NT2/D1 (cell line): ENCODE measurements at regions not wholly inside any gene's neighbourhood (a gene's known extent, or its start where the extent isn't known, plus 50 kb on each side); places are given as distances from the start of the nearest gene placed in this dataset.

Source experiments
- DNase-seq: peaks from one replicate; pipeline ENCODE4 v3.0.0-alpha.2; 2011; ENCODE audit warnings: low read depth, low spot score
- H3K27me3 ChIP-seq: 2 replicates; pipeline ENCODE4 v1.6.0; 2011; ENCODE audit warnings: mild to moderate bottlenecking; ENCODE audit not compliant: insufficient read length, insufficient read depth
- H3K36me3 ChIP-seq: 2 replicates; pipeline ENCODE4 v1.6.1; 2011; ENCODE audit warnings: mild to moderate bottlenecking, low read length, mixed read lengths; ENCODE audit not compliant: insufficient read depth, insufficient read length
- H3K4me1 ChIP-seq: 2 replicates; pipeline ENCODE4 v1.5.1; 2011; ENCODE audit not compliant: insufficient read depth, insufficient read length
- H3K4me3 ChIP-seq: 2 replicates; pipeline ENCODE4 v1.5.1; 2011; ENCODE audit warnings: low read depth; ENCODE audit not compliant: insufficient read length
- H3K9ac ChIP-seq: 2 replicates; pipeline ENCODE4 v1.6.0; 2011; ENCODE audit warnings: low read depth; ENCODE audit not compliant: insufficient read length
- H3K9me3 ChIP-seq: 2 replicates; pipeline ENCODE4 v1.5.1; 2011; ENCODE audit warnings: mild to moderate bottlenecking, low read length; ENCODE audit not compliant: insufficient read depth
- SUZ12 ChIP-seq: IDR thresholded peaks from 2 replicates; pipeline ENCODE4 v1.6.1; 2011; ENCODE audit not compliant: insufficient read length, insufficient read depth; ENCODE audit errors: extremely low read depth
- YY1 ChIP-seq: IDR thresholded peaks from 2 replicates; pipeline ENCODE4 v1.6.1; 2011; ENCODE audit not compliant: insufficient read length, insufficient read depth
- ZNF274 ChIP-seq: IDR thresholded peaks from 2 replicates; pipeline ENCODE4 v1.6.1; 2011; ENCODE audit warnings: mild to moderate bottlenecking, low read depth, low read length

DNA sequence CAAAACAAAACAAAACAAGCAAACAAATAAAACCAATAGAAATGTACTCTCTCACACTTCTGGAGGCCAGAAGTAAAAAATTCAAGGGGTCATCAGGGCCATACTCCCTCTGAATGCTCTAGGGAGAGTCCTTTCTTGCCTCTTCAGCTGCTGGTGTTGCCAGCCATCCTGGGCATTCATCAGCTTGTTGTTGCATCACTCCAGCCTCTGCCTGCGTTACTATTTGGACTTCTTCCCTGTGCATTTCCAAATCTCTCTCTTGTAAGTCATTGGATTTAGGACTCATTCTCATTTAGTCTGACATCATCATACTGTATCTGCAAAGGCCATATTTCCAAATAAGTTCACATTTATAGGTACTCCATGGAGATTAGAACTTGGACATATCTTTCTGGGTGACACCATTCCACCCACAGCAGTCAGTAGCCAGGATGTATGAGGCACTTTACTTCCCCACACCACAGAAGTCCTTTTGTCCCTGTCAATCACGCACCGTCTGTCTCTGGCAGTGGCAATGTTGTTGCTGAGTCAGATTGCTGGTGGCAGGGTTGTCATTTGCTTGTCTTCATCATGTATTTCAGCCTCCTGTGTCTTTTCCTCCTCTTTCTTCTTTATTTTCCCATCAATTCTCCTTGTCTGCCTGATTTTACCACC, 151.0 kb upstream of the KCNJ6 start:
- DNase-seq = no peak
- H3K9ac ChIP-seq = no peak overlapping the region
- no peak overlapping the region for H3K4me3 ChIP-seq
- H3K27me3 ChIP-seq = no peaks in the 10 kb centered on the region
- TF ChIP-seq YY1 = no peak
- TF ChIP-seq ZNF274 = no peak
- TF ChIP-seq SUZ12 = no peak
- no peaks in the 10 kb centered on the region for H3K36me3 ChIP-seq
- no peaks in the 10 kb centered on the region for H3K9me3 ChIP-seq
- H3K4me1 ChIP-seq = no peaks in the 10 kb centered on the region

DNA sequence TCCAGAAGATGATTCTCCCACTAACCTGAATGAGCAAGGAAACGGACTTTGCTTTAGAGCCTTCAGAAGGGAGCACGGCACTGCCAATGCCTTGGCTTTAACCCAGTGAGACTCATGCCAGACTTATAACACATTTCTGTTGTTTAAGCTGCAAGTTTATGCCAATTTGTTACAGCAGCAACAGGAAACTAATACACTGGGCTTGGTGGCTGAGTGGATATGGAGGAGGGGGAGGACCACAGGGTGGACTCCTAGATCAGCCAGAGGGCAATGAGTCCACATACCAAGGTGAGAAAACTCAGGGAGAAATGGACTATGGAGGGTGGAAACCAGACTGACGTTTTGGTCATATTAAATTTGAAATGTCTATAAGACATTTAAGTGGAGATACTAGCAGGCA, 156.2 kb upstream of the KCNJ6 start:
- DNase-seq = no peak

GRCh38 chr21:38075833-38076587, 159.8 kb upstream of the KCNJ6 start:
- TF ChIP-seq YY1 = no peak
- no peak for TF ChIP-seq SUZ12
- TF ChIP-seq ZNF274 = no peak
- no peaks in the 10 kb centered on the region for H3K36me3 ChIP-seq
- no peak overlapping the region for H3K9ac ChIP-seq
- H3K27me3 ChIP-seq = no peaks in the 10 kb centered on the region
- H3K9me3 ChIP-seq = 0 out of 2 replicates have a peak, but pooled peaks cover 3% of the 10 kb centered on the region
- no peaks in the 10 kb centered on the region for H3K4me1 ChIP-seq
- DNase-seq = no peak
- H3K4me3 ChIP-seq = no peak overlapping the region

More for the DNA sequence above, 156.2 kb upstream of the KCNJ6 start:
- Histone ChIP-seq H3K4me1 (no peaks in the 10 kb centered on the region), H3K9ac (no peak overlapping the region), H3K36me3 (no peaks in the 10 kb centered on the region), H3K4me3 (no peak overlapping the region), H3K27me3 (no peaks in the 10 kb centered on the region), H3K9me3 (0 out of 2 replicates have a peak, but pooled peaks cover 3% of the 10 kb centered on the region)
- TF ChIP-seq ZNF274 (no peak), YY1 (no peak), SUZ12 (no peak)

- H3K4me3 ChIP-seq = no peak overlapping the region
- H3K4me1 ChIP-seq = no peaks in the 10 kb centered on the region
- DNase-seq = no peak
- H3K27me3 ChIP-seq = no peaks in the 10 kb centered on the region
- no peak overlapping the region for H3K9ac ChIP-seq
- 0 out of 2 replicates have a peak, but pooled peaks cover under 1% of the 10 kb centered on the region for H3K9me3 ChIP-seq
- no peaks in the 10 kb centered on the region for H3K36me3 ChIP-seq
- TF ChIP-seq SUZ12 = no peak
- TF ChIP-seq YY1 = no peak
- no peak for TF ChIP-seq ZNF274
These were observed 161.3 kb upstream of the KCNJ6 start for GRCh38 chr21:38077569-38077968.

DNA sequence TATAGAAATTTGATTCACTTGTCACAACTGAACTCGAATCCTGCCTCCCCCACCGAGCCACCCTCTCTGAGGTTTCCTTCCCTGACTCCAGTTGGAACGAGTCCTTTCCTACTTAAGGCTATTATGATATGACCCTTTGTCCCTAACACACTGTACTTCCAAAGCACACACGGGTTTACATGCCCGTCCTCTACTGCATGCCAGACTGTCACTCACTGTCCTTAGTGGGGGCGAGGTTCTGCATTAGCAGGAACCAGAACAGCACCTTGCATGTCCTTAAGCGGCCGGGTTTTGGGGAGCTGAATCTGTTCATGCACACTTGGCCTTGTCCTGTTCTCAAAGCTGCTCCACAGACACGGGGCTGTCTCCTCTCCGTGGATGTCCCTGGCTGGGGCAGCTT, 164.6 kb upstream of the KCNJ6 start:
- Histone ChIP-seq H3K4me1 (no peaks in the 10 kb centered on the region), H3K4me3 (no peak overlapping the region), H3K9me3 (no peaks in the 10 kb centered on the region), H3K36me3 (no peaks in the 10 kb centered on the region), H3K9ac (no peak overlapping the region), H3K27me3 (no peaks in the 10 kb centered on the region)
- no peak for DNase-seq
- no peak for TF ChIP-seq YY1
- no peak for TF ChIP-seq SUZ12
- TF ChIP-seq ZNF274 = no peak

GRCh38 chr21:38081708-38082107, 165.5 kb upstream of the KCNJ6 start:
- no peak for DNase-seq
- Histone ChIP-seq H3K9ac (no peak overlapping the region), H3K4me1 (no peaks in the 10 kb centered on the region), H3K27me3 (no peaks in the 10 kb centered on the region), H3K9me3 (no peaks in the 10 kb centered on the region), H3K4me3 (no peak overlapping the region), H3K36me3 (no peaks in the 10 kb centered on the region)
- TF ChIP-seq YY1 = no peak
- TF ChIP-seq SUZ12 = no peak

DNA sequence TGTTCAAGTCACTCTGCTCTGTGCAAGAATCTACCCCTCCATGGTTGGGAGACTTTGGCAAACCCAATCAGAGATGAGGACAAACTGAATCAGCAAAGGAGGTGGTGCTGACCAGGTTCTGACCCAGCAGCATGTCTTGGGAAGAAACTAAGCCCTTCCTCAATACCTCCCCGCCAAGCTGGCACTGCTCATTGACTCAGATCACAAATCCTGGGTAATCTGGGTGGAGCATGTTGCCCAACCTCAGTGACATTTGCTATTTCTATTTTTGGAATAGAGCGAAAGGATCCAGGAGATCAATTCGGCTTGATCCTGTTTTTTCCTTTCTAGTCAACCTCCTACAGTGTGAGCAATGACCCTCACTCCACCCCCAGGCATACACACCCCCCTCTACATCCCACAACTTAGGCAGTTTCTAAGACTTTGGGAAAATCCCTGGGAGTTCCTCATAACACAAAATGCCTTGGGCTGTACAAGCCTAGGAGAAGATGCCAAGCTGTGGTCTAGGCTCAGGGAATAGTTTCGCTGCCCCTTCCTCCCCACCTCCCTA, 166.8 kb upstream of the KCNJ6 start:
- Histone ChIP-seq H3K4me3 (no peak overlapping the region), H3K36me3 (no peaks in the 10 kb centered on the region), H3K9me3 (no peaks in the 10 kb centered on the region), H3K9ac (no peak overlapping the region), H3K27me3 (no peaks in the 10 kb centered on the region), H3K4me1 (no peaks in the 10 kb centered on the region)
- no peak for DNase-seq
- TF ChIP-seq SUZ12 (no peak), YY1 (no peak), ZNF274 (no peak)
